PC-3 (cell line): ENCODE measurements at regions not wholly inside any gene's neighbourhood (a gene's known extent, or its start where the extent isn't known, plus 50 kb on each side); places are given as distances from the start of the nearest gene placed in this dataset.

Experiments
- ATAC-seq: fragments of 200-7000 bp; cut with Tn5 transposase; 2 replicates; pipeline ENCODE4 v1.9.1; 2020; ENCODE audit warnings: mild to moderate bottlenecking, moderate library complexity
- BruUV-seq: library from RNA; stranded (reverse); fragments of 400-500 nt; replicated peaks from 2 replicates; lab custom pipeline; 2021; lab: Mats Ljungman, UMichigan
- CTCF ChIA-PET: fragments of 300-600 bp; sonication (Branson Sonifier 250); formaldehyde crosslinking; loops from one replicate; lab custom pipeline; 2022; ENCODE audit warnings: antibody characterized with exemption; lab: Charles Lee
- POLR2A ChIA-PET: fragments of 300-600 bp; sonication (Branson Sonifier 250); formaldehyde crosslinking; loops from one replicate; lab custom pipeline; 2022; ENCODE audit warnings: antibody characterized with exemption; ENCODE audit not compliant: unreplicated experiment; lab: Charles Lee
- DNase-seq: peaks from one replicate; pipeline ENCODE4 v3.0.0-alpha.2; 2015
- H2AFZ ChIP-seq: fragments of 300-600 bp; sonication (generic); 2 replicates; pipeline ENCODE4 v1.6.0; 2016; ENCODE audit warnings: antibody characterized with exemption, low read length
- H3F3A ChIP-seq: fragments of 300-600 bp; sonication (generic); one replicate; pipeline ENCODE4 v1.6.0; 2017; ENCODE audit warnings: antibody characterized with exemption, low read length, control low read depth, mild to moderate bottlenecking; ENCODE audit not compliant: unreplicated experiment
- H3K27ac ChIP-seq: fragments of 300-600 bp; sonication (generic); 2 replicates; pipeline ENCODE4 v1.5.1; 2016; ENCODE audit warnings: mild to moderate bottlenecking, low read length
- H3K27me3 ChIP-seq: fragments of 300-600 bp; sonication (generic); 2 replicates; pipeline ENCODE4 v1.6.1; 2016; ENCODE audit warnings: low read length, mixed read lengths
- H3K36me3 ChIP-seq: fragments of 300-600 bp; sonication (generic); 2 replicates; pipeline ENCODE4 v1.6.1; 2016; ENCODE audit warnings: low read depth, mixed run types, low read length, mixed read lengths
- H3K4me1 ChIP-seq: fragments of 300-600 bp; sonication (generic); 2 replicates; pipeline ENCODE4 v1.5.1; 2016; ENCODE audit warnings: low read length; ENCODE audit not compliant: insufficient read depth
- H3K4me2 ChIP-seq: fragments of 300-600 bp; sonication (generic); 2 replicates; pipeline ENCODE4 v1.6.0; 2016; ENCODE audit warnings: low read length
- H3K4me3 ChIP-seq: fragments of 300-600 bp; sonication (generic); 2 replicates; pipeline ENCODE4 v1.5.1; 2016; ENCODE audit warnings: mild to moderate bottlenecking, low read length, mixed read lengths
- H3K79me2 ChIP-seq: fragments of 300-600 bp; sonication (generic); 2 replicates; pipeline ENCODE4 v1.6.1; 2017; ENCODE audit warnings: low read length, mixed read lengths
- H3K9ac ChIP-seq: fragments of 300-600 bp; sonication (generic); 2 replicates; pipeline ENCODE4 v1.6.0; 2016; ENCODE audit warnings: mild to moderate bottlenecking, low read length
- H3K9me2 ChIP-seq: fragments of 300-600 bp; sonication (generic); replicated peaks from 2 replicates; pipeline ENCODE4 v1.6.1; 2016; ENCODE audit warnings: mixed run types, low read length, mixed read lengths
- H3K9me3 ChIP-seq: fragments of 300-600 bp; sonication (generic); 2 replicates; pipeline ENCODE4 v1.6.1; 2016; ENCODE audit warnings: low read length, mixed read lengths
- H4K20me1 ChIP-seq: fragments of 300-600 bp; sonication (generic); 2 replicates; pipeline ENCODE4 v1.6.1; 2016; ENCODE audit warnings: low read length, mixed read lengths
- EZH2 ChIP-seq: fragments of 300-600 bp; sonication (generic); IDR thresholded peaks from one replicate; pipeline ENCODE4 v1.6.1; 2017; ENCODE audit warnings: antibody characterized with exemption, mild to moderate bottlenecking, low read length; ENCODE audit not compliant: unreplicated experiment
- EZH2phosphoT487 ChIP-seq: fragments of 300-600 bp; sonication (generic); IDR thresholded peaks from 2 replicates; pipeline ENCODE4 v1.6.1; 2018; ENCODE audit warnings: mild to moderate bottlenecking, antibody characterized with exemption, low read length, borderline replicate concordance
- intact Hi-C: fragments of 100-400 bp; cut with micrococcal nuclease; formaldehyde crosslinking; loops from 2 replicates; pipeline ENCODE4 v1.9.0; 2023
- TF ChIP-seq, protein P1 (sequence below): fragments of 300-600 bp; sonication (generic); conservative IDR thresholded peaks from 2 replicates; pipeline ENCODE4 v1.5.1; 2017; ENCODE audit warnings: antibody characterized with exemption, low read depth, mild to moderate bottlenecking, low read length

DNA sequence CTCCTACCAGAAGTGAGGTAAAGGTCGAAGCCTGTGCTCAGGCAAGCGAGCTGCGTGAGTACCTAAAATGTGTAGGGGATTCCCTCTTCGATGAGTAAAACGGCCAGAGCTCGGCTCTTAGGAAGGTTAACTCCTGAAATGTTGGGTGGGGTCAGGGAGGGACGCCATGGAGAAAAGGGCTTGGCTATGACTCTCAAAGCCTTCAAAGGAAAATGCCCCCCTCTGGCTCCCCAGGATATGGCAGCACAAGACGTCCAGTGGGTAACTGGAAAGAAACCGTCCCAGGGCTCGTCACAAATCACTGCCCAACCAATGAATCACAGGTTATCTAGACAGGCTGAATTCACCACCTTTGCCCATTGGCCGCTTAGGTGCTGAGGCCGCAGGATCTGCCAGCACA, 58.0 kb downstream of the CALML3 start:
- no peak for ATAC-seq
- Histone ChIP-seq H3K4me2 (no peak overlapping the region), H3K27ac (no peak overlapping the region), H3F3A (no peaks in the 10 kb centered on the region), H2AFZ (no peak overlapping the region), H3K9me2 (no peaks in the 10 kb centered on the region), H3K27me3 (no peaks in the 10 kb centered on the region), H3K79me2 (no peaks in the 10 kb centered on the region), H3K9ac (no peak overlapping the region), H3K9me3 (no peaks in the 10 kb centered on the region), H4K20me1 (no peaks in the 10 kb centered on the region), H3K4me3 (no peak overlapping the region), H3K4me1 (peaks cover 32% of the 10 kb centered on the region), H3K36me3 (no peaks in the 10 kb centered on the region; the same call in 1 of the 2 replicates)
- BruUV-seq: no TSS peak
- no peak for TF ChIP-seq EZH2phosphoT487
- TF ChIP-seq, protein P1, sequence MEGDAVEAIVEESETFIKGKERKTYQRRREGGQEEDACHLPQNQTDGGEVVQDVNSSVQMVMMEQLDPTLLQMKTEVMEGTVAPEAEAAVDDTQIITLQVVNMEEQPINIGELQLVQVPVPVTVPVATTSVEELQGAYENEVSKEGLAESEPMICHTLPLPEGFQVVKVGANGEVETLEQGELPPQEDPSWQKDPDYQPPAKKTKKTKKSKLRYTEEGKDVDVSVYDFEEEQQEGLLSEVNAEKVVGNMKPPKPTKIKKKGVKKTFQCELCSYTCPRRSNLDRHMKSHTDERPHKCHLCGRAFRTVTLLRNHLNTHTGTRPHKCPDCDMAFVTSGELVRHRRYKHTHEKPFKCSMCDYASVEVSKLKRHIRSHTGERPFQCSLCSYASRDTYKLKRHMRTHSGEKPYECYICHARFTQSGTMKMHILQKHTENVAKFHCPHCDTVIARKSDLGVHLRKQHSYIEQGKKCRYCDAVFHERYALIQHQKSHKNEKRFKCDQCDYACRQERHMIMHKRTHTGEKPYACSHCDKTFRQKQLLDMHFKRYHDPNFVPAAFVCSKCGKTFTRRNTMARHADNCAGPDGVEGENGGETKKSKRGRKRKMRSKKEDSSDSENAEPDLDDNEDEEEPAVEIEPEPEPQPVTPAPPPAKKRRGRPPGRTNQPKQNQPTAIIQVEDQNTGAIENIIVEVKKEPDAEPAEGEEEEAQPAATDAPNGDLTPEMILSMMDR: no peak
- no peak for TF ChIP-seq EZH2
- intact Hi-C loops: no loop called here
- no peak for DNase-seq
- CTCF ChIA-PET: interaction anchor here (0.6 kb wide), 1 partner anchor 142 kb away, joined by 4 read pairs; no protein-coding TSS in a partner anchor
- POLR2A ChIA-PET: interaction anchor here (1.1 kb wide), 1 partner anchor 27 kb away, joined by 3 read pairs; no protein-coding TSS in a partner anchor

- TSS peak; percentile 70 for BruUV-seq
- Histone ChIP-seq H3K9me3 (no peaks in the 10 kb centered on the region), H3K4me2 (peak overlapping the region; percentile 51), H3K4me3 (no peak overlapping the region), H3K36me3 (no peaks in the 10 kb centered on the region; the same call in 1 of the 2 replicates), H3K9me2 (no peaks in the 10 kb centered on the region), H3K79me2 (no peaks in the 10 kb centered on the region), H3K9ac (peak overlapping the region; percentile 54), H4K20me1 (no peaks in the 10 kb centered on the region), H2AFZ (no peak overlapping the region), H3F3A (no peaks in the 10 kb centered on the region), H3K27me3 (no peaks in the 10 kb centered on the region), H3K27ac (peak overlapping the region; percentile 100), H3K4me1 (peaks cover 36% of the 10 kb centered on the region)
- POLR2A ChIA-PET: interaction anchor here (0.5 to 3.1 kb wide), 8 partner anchors 26 to 307 kb away, joined by 3 to 17 read pairs (median 3); partner anchors contain the start of gene FBH1
- DNase-seq: peak; percentile 84
- CTCF ChIA-PET: interaction anchor here (1.4 kb wide), 1 partner anchor 39 kb away, joined by 6 read pairs; no protein-coding TSS in a partner anchor
- intact Hi-C loops: loop anchor here (2.0 kb wide), 1 partner anchor 23 kb away; no protein-coding TSS in a partner anchor
- peak; percentile 50 for ATAC-seq
- TF ChIP-seq EZH2 (no peak), EZH2phosphoT487 (no peak)
- TF ChIP-seq, protein P1: no peak
These were observed 58.9 kb downstream of the CALML3 start for GRCh38 chr10:5583525-5584175.
